SK-N-SH (cell line): ENCODE measurements at regions not wholly inside any gene's neighbourhood (a gene's known extent, or its start where the extent isn't known, plus 50 kb on each side); places are given as distances from the start of the nearest gene placed in this dataset.

Source experiments
- CHD2 ChIP-seq: fragments of 150-350 bp; IDR thresholded peaks from 2 replicates; pipeline ENCODE4 v1.6.1; 2018; ENCODE audit warnings: low read length; ENCODE audit not compliant: partially characterized antibody
- CTCF ChIP-seq: fragments of 200-600 bp; sonication (generic); IDR thresholded peaks from 2 replicates; pipeline ENCODE4 v1.6.1; 2017; ENCODE audit warnings: antibody characterized with exemption, mild to moderate bottlenecking, moderate library complexity
- EP300 ChIP-seq, 2 experiments: IDR thresholded peaks; 2 replicates each; pipeline versions ENCODE4 v1.4.0 to v1.6.1; 2012; ENCODE audit warnings: borderline replicate concordance in 1 of 2, low read depth in 1 of 2, low read length in 1 of 2
- FOXM1 ChIP-seq: IDR thresholded peaks from 2 replicates; pipeline ENCODE4 v1.4.0; 2012; ENCODE audit warnings: low read depth, mild to moderate bottlenecking
- GATA2 ChIP-seq: sonication (generic); formaldehyde crosslinking; IDR thresholded peaks from 2 replicates; pipeline ENCODE4 v1.5.0; 2020; ENCODE audit warnings: mild to moderate bottlenecking, missing genetic modification reagents
- MEF2A ChIP-seq: IDR thresholded peaks from 2 replicates; pipeline ENCODE4 v1.4.0; 2012; ENCODE audit warnings: low read depth, borderline replicate concordance
- NFIC ChIP-seq: IDR thresholded peaks from 2 replicates; pipeline ENCODE4 v1.4.0; 2012; ENCODE audit warnings: borderline replicate concordance
- POLR2AphosphoS5 ChIP-seq: IDR thresholded peaks from 2 replicates; pipeline ENCODE4 v1.6.1; 2012; ENCODE audit warnings: low read depth, low read length
- RFX5 ChIP-seq: IDR thresholded peaks from 2 replicates; pipeline ENCODE4 v1.6.1; 2012; ENCODE audit warnings: mild to moderate bottlenecking, improper control_type of control experiment, low read length
- TAF1 ChIP-seq: IDR thresholded peaks from 2 replicates; pipeline ENCODE4 v1.6.1; 2012; ENCODE audit warnings: low read depth, mild to moderate bottlenecking, low read length, moderate library complexity, borderline replicate concordance
- USF1 ChIP-seq: IDR thresholded peaks from 2 replicates; pipeline ENCODE4 v1.4.0; 2012; ENCODE audit warnings: low read depth, borderline replicate concordance
- YY1 ChIP-seq: IDR thresholded peaks from 2 replicates; pipeline ENCODE4 v1.4.0; 2012; ENCODE audit warnings: low read depth, mild to moderate bottlenecking
- TF ChIP-seq, protein P1 (sequence below): fragments of 150-350 bp; IDR thresholded peaks from 2 replicates; pipeline ENCODE4 v1.6.1; 2017; ENCODE audit warnings: antibody characterized with exemption, low read length, low read depth, borderline replicate concordance
- TF ChIP-seq, protein P2 (sequence below): IDR thresholded peaks from 2 replicates; pipeline ENCODE4; 2012

- TF ChIP-seq, protein P1, sequence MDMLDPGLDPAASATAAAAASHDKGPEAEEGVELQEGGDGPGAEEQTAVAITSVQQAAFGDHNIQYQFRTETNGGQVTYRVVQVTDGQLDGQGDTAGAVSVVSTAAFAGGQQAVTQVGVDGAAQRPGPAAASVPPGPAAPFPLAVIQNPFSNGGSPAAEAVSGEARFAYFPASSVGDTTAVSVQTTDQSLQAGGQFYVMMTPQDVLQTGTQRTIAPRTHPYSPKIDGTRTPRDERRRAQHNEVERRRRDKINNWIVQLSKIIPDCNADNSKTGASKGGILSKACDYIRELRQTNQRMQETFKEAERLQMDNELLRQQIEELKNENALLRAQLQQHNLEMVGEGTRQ = no peak
- no peak for TF ChIP-seq FOXM1
- no peak for TF ChIP-seq CTCF
- TF ChIP-seq RFX5 = no peak
- TF ChIP-seq POLR2AphosphoS5 = no peak
- no peak for TF ChIP-seq CHD2
- TF ChIP-seq YY1 = no peak
- TF ChIP-seq TAF1 = no peak
- TF ChIP-seq GATA2 (CRISPR knock-in tag) = no peak
- no peak for TF ChIP-seq MEF2A
- TF ChIP-seq EP300 (IDR thresholded peaks at IDR 0.05; ENCODE audit: borderline replicate concordance in 1 of 2, low read depth in 1 of 2, low read length in 1 of 2) = no peak
- TF ChIP-seq, protein P2, sequence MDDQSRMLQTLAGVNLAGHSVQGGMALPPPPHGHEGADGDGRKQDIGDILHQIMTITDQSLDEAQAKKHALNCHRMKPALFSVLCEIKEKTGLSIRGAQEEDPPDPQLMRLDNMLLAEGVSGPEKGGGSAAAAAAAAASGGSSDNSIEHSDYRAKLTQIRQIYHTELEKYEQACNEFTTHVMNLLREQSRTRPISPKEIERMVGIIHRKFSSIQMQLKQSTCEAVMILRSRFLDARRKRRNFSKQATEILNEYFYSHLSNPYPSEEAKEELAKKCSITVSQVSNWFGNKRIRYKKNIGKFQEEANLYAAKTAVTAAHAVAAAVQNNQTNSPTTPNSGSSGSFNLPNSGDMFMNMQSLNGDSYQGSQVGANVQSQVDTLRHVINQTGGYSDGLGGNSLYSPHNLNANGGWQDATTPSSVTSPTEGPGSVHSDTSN = no peak
- no peak for TF ChIP-seq USF1
- no peak for TF ChIP-seq NFIC
These were observed 86.6 kb upstream of the RANBP3L start for GRCh38 chr5:36388288-36388687.
